H1 (cell line): ENCODE measurements at regions not wholly inside any gene's neighbourhood (a gene's known extent, or its start where the extent isn't known, plus 50 kb on each side); places are given as distances from the start of the nearest gene placed in this dataset.

Experiments used
- CTCF ChIA-PET: fragments of 300-600 bp; sonication (Branson Sonifier 250); formaldehyde crosslinking; loops from one replicate; lab custom pipeline; 2021; ENCODE audit not compliant: partially characterized antibody; lab: Charles Lee
- POLR2A ChIA-PET: fragments of 300-600 bp; sonication (Branson Sonifier 250); formaldehyde crosslinking; loops from one replicate; lab custom pipeline; 2021; ENCODE audit warnings: inconsistent platforms; ENCODE audit not compliant: partially characterized antibody; lab: Charles Lee
- DNase-seq, 2 experiments: peaks; one replicate each; pipeline versions ENCODE4 v3.0.0 to v3.0.0-alpha.2; 2010 to 2022; ENCODE audit warnings: low spot score in 2 of 2, low read depth in 1 of 2, mixed read lengths in 1 of 2
- FAIRE-seq: peaks from 2 replicates; lab custom pipeline; 2011; peaks lifted over from hg19 to GRCh38; lab: Jason Lieb, UNC
- H2AFZ ChIP-seq: 2 replicates; pipeline ENCODE4 v1.8.1; 2012; ENCODE audit warnings: low read length, inconsistent platforms
- H2AK5ac ChIP-seq: 2 replicates; pipeline ENCODE4 v1.6.1; 2013; ENCODE audit warnings: low read depth, low read length
- H2BK120ac ChIP-seq: replicated peaks from 2 replicates; pipeline ENCODE3; 2013; ENCODE audit warnings: low read depth, low read length, inconsistent platforms
- H2BK12ac ChIP-seq: 2 replicates; pipeline ENCODE4 v1.6.1; 2013; ENCODE audit warnings: low read depth, low read length
- H2BK15ac ChIP-seq: 2 replicates; pipeline ENCODE4 v1.6.1; 2013; ENCODE audit warnings: low read length
- H2BK20ac ChIP-seq: 2 replicates; pipeline ENCODE4 v1.6.1; 2013; ENCODE audit warnings: low read length
- H2BK5ac ChIP-seq: 2 replicates; pipeline ENCODE4 v1.6.1; 2013; ENCODE audit warnings: low read depth, low read length
- H3K14ac ChIP-seq: 2 replicates; pipeline ENCODE4 v1.6.1; 2013; ENCODE audit warnings: inconsistent platforms; ENCODE audit not compliant: insufficient read length
- H3K18ac ChIP-seq: 2 replicates; pipeline ENCODE4 v1.6.1; 2013; ENCODE audit warnings: low read length; ENCODE audit errors: extremely low read depth
- H3K23ac ChIP-seq: 2 replicates; pipeline ENCODE4 v1.6.1; 2013; ENCODE audit warnings: inconsistent platforms; ENCODE audit not compliant: insufficient read length
- H3K23me2 ChIP-seq: 2 replicates; pipeline ENCODE4 v1.6.1; 2013; ENCODE audit warnings: low read depth, low read length
- H3K27ac ChIP-seq: 2 replicates; pipeline ENCODE4 v1.6.1; 2011; ENCODE audit warnings: low read depth, low read length, inconsistent platforms
- H3K27me3 ChIP-seq, 4 experiments: replicated peaks in 1 of 4; 1 replicate in 1 of 4; 2 replicates in 3 of 4; pipeline versions ENCODE4 v1.6.1 to v1.8.1; 2011 to 2013; ENCODE audit warnings: low read length in 3 of 4, mild to moderate bottlenecking in 3 of 4, inconsistent platforms in 2 of 4, mixed read lengths in 2 of 4, moderate library complexity in 1 of 4; ENCODE audit not compliant: control insufficient read depth in 3 of 4, insufficient read depth in 3 of 4; ENCODE audit errors: extremely low read depth in 1 of 4
- H3K36me3 ChIP-seq, 4 experiments: 2 replicates each; pipeline versions ENCODE4 v1.6.1 to v1.8.1; 2011 to 2013; ENCODE audit warnings: mild to moderate bottlenecking in 4 of 4, low read length in 3 of 4, moderate library complexity in 2 of 4, control low read depth in 1 of 4, inconsistent platforms in 1 of 4; ENCODE audit not compliant: insufficient read depth in 4 of 4, control insufficient read depth in 2 of 4
- H3K4ac ChIP-seq: replicated peaks from 2 replicates; pipeline ENCODE3; 2013; ENCODE audit warnings: low read length, low read depth, mixed read lengths, inconsistent platforms; ENCODE audit not compliant: insufficient read length
- H3K4me1 ChIP-seq, 4 experiments: replicated peaks in 1 of 4; 1 replicate in 1 of 4; 2 replicates in 3 of 4; pipeline versions ENCODE4 v1.6.1 to v1.8.1; 2011 to 2013; ENCODE audit warnings: low read length in 3 of 4, inconsistent platforms in 2 of 4, mixed read lengths in 1 of 4; ENCODE audit not compliant: insufficient read depth in 4 of 4, control insufficient read depth in 3 of 4
- H3K4me2 ChIP-seq, 2 experiments: 2 replicates each; pipeline versions ENCODE4 v1.6.1 to v1.8.1; 2011 to 2013; ENCODE audit warnings: low read depth in 2 of 2, low read length in 2 of 2, control low read depth in 1 of 2, inconsistent platforms in 1 of 2, mild to moderate bottlenecking in 1 of 2; ENCODE audit not compliant: insufficient read depth in 1 of 2
- H3K4me3 ChIP-seq, 4 experiments: fragments of 200-600, 300-600 bp in 1 of 4; sonication (generic), shearing (Covaris generic), sonication (Bioruptor Twin) in 1 of 4; 2 replicates each; pipeline versions ENCODE4 v1.5.1 to v1.8.1; 2011 to 2016; ENCODE audit warnings: low read length in 4 of 4, low read depth in 3 of 4, control low read depth in 2 of 4, inconsistent platforms in 2 of 4, mild to moderate bottlenecking in 2 of 4, mixed read lengths in 1 of 4, moderate library complexity in 1 of 4; ENCODE audit not compliant: insufficient read depth in 2 of 4; ENCODE audit errors: extremely low read depth in 1 of 4
- H3K56ac ChIP-seq: replicated peaks from 2 replicates; pipeline ENCODE3; 2013; ENCODE audit warnings: low read depth, mild to moderate bottlenecking, mixed read lengths, low read length, inconsistent platforms; ENCODE audit not compliant: insufficient read length
- H3K79me1 ChIP-seq: 2 replicates; pipeline ENCODE4 v1.6.1; 2013; ENCODE audit warnings: low read depth, low read length, control low read depth
- H3K79me2 ChIP-seq, 2 experiments: 2 replicates each; pipeline versions ENCODE4 v1.6.1 to v1.8.1; 2012 to 2013; ENCODE audit warnings: low read length in 2 of 2, mild to moderate bottlenecking in 2 of 2, inconsistent platforms in 1 of 2; ENCODE audit not compliant: insufficient read depth in 2 of 2, control insufficient read depth in 1 of 2
- H3K9ac ChIP-seq, 4 experiments: replicated peaks in 1 of 4; 1 replicate in 1 of 4; 2 replicates in 3 of 4; pipeline versions ENCODE4 v1.6.1 to v1.8.1; 2011 to 2013; ENCODE audit warnings: low read depth in 3 of 4, low read length in 3 of 4, control low read depth in 2 of 4, mild to moderate bottlenecking in 2 of 4, moderate library complexity in 2 of 4, inconsistent platforms in 1 of 4; ENCODE audit errors: extremely low read depth in 1 of 4
- H3K9me3 ChIP-seq, 2 experiments: 2 replicates each; pipeline versions ENCODE4 v1.6.1 to v1.8.1; 2012 to 2013; ENCODE audit warnings: mild to moderate bottlenecking in 2 of 2, moderate library complexity in 2 of 2, control low read depth in 1 of 2, inconsistent platforms in 1 of 2, low read depth in 1 of 2, low read length in 1 of 2, mixed read lengths in 1 of 2; ENCODE audit not compliant: insufficient read depth in 2 of 2
- H4K20me1 ChIP-seq, 2 experiments: replicated peaks in 1 of 2; 2 replicates each; pipeline versions ENCODE3 to v1.8.1; 2011 to 2013; ENCODE audit warnings: inconsistent platforms in 2 of 2, low read length in 2 of 2, mild to moderate bottlenecking in 1 of 2; ENCODE audit not compliant: insufficient read depth in 2 of 2, control insufficient read depth in 1 of 2
- H4K5ac ChIP-seq: 2 replicates; pipeline ENCODE4 v1.6.1; 2013; ENCODE audit warnings: low read length, low read depth, mixed read lengths, inconsistent platforms; ENCODE audit not compliant: insufficient read length
- H4K8ac ChIP-seq: 2 replicates; pipeline ENCODE4 v1.8.0; 2013; ENCODE audit warnings: mild to moderate bottlenecking, moderate library complexity, low read length, inconsistent platforms; ENCODE audit not compliant: insufficient read depth; ENCODE audit errors: extremely low read depth
- H4K91ac ChIP-seq: replicated peaks from 2 replicates; pipeline ENCODE3; 2013; ENCODE audit warnings: low read length, mixed read lengths, inconsistent platforms; ENCODE audit not compliant: insufficient read length
- ATF3 ChIP-seq: IDR thresholded peaks from 2 replicates; pipeline ENCODE4 v1.6.1; 2011; ENCODE audit warnings: low read depth, mild to moderate bottlenecking, low read length; ENCODE audit not compliant: insufficient read depth
- E2F6 ChIP-seq: IDR thresholded peaks from 2 replicates; pipeline ENCODE4 v1.6.1; 2012; ENCODE audit warnings: inconsistent platforms
- FOSL1 ChIP-seq: IDR thresholded peaks from 2 replicates; pipeline ENCODE4 v1.6.1; 2011; ENCODE audit warnings: mild to moderate bottlenecking, low read depth, low read length, moderate library complexity; ENCODE audit not compliant: insufficient read depth
- GABPA ChIP-seq: IDR thresholded peaks from 2 replicates; pipeline ENCODE4 v1.6.1; 2011; ENCODE audit warnings: mild to moderate bottlenecking, low read length, moderate library complexity, borderline replicate concordance; ENCODE audit not compliant: insufficient read depth
- GTF2F1 ChIP-seq: IDR thresholded peaks from 2 replicates; pipeline ENCODE4 v1.6.1; 2012; ENCODE audit warnings: low read depth, low read length, improper control_type of control experiment, borderline replicate concordance
- KDM4A ChIP-seq: IDR thresholded peaks from one replicate; pipeline ENCODE4 v1.7.1; 2012; ENCODE audit warnings: low read depth, mild to moderate bottlenecking, moderate library complexity, low read length, inconsistent platforms; ENCODE audit not compliant: severe bottlenecking
- NANOG ChIP-seq: IDR thresholded peaks from 2 replicates; pipeline ENCODE4 v1.6.1; 2011; ENCODE audit warnings: low read length, low read depth, mild to moderate bottlenecking, inconsistent platforms; ENCODE audit not compliant: insufficient read depth, poor library complexity, severe bottlenecking
- SIRT6 ChIP-seq: IDR thresholded peaks from one replicate; pipeline ENCODE4 v1.7.1; 2012; ENCODE audit warnings: low read length, inconsistent platforms
- SUZ12 ChIP-seq: fragments of 200-600 bp; sonication (generic); IDR thresholded peaks from 2 replicates; pipeline ENCODE4 v1.6.1; 2012; ENCODE audit warnings: mild to moderate bottlenecking, inconsistent platforms, low read length, moderate library complexity, mixed read lengths
- USF2 ChIP-seq: IDR thresholded peaks from 2 replicates; pipeline ENCODE4 v1.6.1; 2011; ENCODE audit warnings: low read length, improper control_type of control experiment
- ZNF274 ChIP-seq: IDR thresholded peaks from 2 replicates; pipeline ENCODE4 v1.7.0; 2012; ENCODE audit warnings: low read length, borderline replicate concordance; ENCODE audit errors: extremely low read depth
- WGBS, 2 experiments: shearing (Covaris generic) in 1 of 2; methylation state at CpG; one replicate each; pipeline versions ENCODE4 v1.1.6 to v1.1.7; 2013 to 2015; ENCODE audit warnings: low lambda C conversion rate in 2 of 2, mixed read lengths in 2 of 2, inconsistent platforms in 1 of 2, low coverage in 1 of 2, missing lambda C conversion rate in 1 of 2; ENCODE audit not compliant: insufficient replicate concordance in 2 of 2, insufficient coverage in 1 of 2, insufficient read length in 1 of 2; ENCODE audit errors: extremely low coverage in 1 of 2, missing lambda C conversion rate in 1 of 2; 5-methylcytosine and 5-hydroxymethylcytosine counted together

GRCh38 chr18:7470503-7470902 lies 96.6 kb upstream of the PTPRM start:
- Histone ChIP-seq H3K23me2 (no peaks in the 10 kb centered on the region), H3K4me3 (no peak overlapping the region), H4K8ac (no peak overlapping the region), H3K56ac (no peak overlapping the region), H2AK5ac (no peak overlapping the region), H3K4ac (no peak overlapping the region), H3K4me1 (peaks cover 0 to 2% (median 0%) of the 10 kb centered on the region in 4 experiments; a peak in 1 of 7 replicates), H2BK12ac (no peak overlapping the region), H2BK5ac (no peak overlapping the region), H3K18ac (no peak overlapping the region), H3K36me3 (no peaks in the 10 kb centered on the region), H3K79me1 (no peaks in the 10 kb centered on the region), H3K23ac (no peak overlapping the region), H2AFZ (no peak overlapping the region), H3K14ac (no peak overlapping the region), H3K27me3 (no peaks in the 10 kb centered on the region), H4K91ac (no peak overlapping the region), H2BK15ac (no peak overlapping the region), H2BK120ac (no peak overlapping the region), H4K5ac (no peak overlapping the region), H3K4me2 (no peak overlapping the region), H4K20me1 (no peaks in the 10 kb centered on the region), H3K79me2 (no peaks in the 10 kb centered on the region), H3K27ac (no peak overlapping the region), H2BK20ac (no peak overlapping the region), H3K9me3 (no peaks in the 10 kb centered on the region), H3K9ac (no peak overlapping the region)
- 90% methylated on average over 3 of the region's 3 CpGs; no CpG with 5 or more reads in 1 of the 2 experiments for WGBS, 2 experiments
- ChIA-PET CTCF (interaction anchor here (0.6 kb wide), 1 partner anchor 883 kb away, joined by 5 read pairs; no protein-coding TSS in a partner anchor), POLR2A (no interaction called here)
- FAIRE-seq (no peak), DNase-seq (no peak)
- TF ChIP-seq SUZ12: no peak
- TF ChIP-seq ATF3: no peak
- TF ChIP-seq GABPA: no peak
- no peak for TF ChIP-seq SIRT6
- TF ChIP-seq ZNF274: no peak
- TF ChIP-seq E2F6: no peak
- TF ChIP-seq GTF2F1: no peak
- no peak for TF ChIP-seq USF2
- no peak for TF ChIP-seq NANOG
- no peak for TF ChIP-seq KDM4A
- TF ChIP-seq FOSL1: no peak
